ENCODE measurements at regions not wholly inside any gene's neighbourhood (a gene's known extent, or its start where the extent isn't known, plus 50 kb on each side); places are given as distances from the start of the nearest gene placed in this dataset.
"Not testable (repeated sequence)": the region's sequence is repeated elsewhere in the genome, so short reads cannot be mapped to it uniquely, and the experiment has no call there.

- H3K27me3 Mint-ChIP-seq = no peaks in the 10 kb centered on the region
- no peaks in the 10 kb centered on the region for H3K4me1 Mint-ChIP-seq
- H3K36me3 Mint-ChIP-seq = no peaks in the 10 kb centered on the region
- no peaks in the 10 kb centered on the region for H3K9me3 Mint-ChIP-seq (ENCODE audit: low read depth)
- ATAC-seq = no peak
- CTCF ChIA-PET = no interaction called here
- H3K27ac Mint-ChIP-seq = no peak overlapping the region
- no peak for DNase-seq
- no peak overlapping the region for H3K4me3 Mint-ChIP-seq
Measured at GRCh38 chr5:99553211-99553810, 624.5 kb upstream of the CHD1 start.

- no peaks in the 10 kb centered on the region for H3K4me1 Mint-ChIP-seq
- no peaks in the 10 kb centered on the region for H3K9me3 Mint-ChIP-seq (ENCODE audit: low read depth)
- no peak overlapping the region for H3K4me3 Mint-ChIP-seq
- H3K27ac Mint-ChIP-seq = no peak overlapping the region
- no peaks in the 10 kb centered on the region for H3K36me3 Mint-ChIP-seq
- no peaks in the 10 kb centered on the region for H3K27me3 Mint-ChIP-seq
- no peak for DNase-seq
- CTCF ChIA-PET = no interaction called here
- no peak for ATAC-seq
Measured at GRCh38 chr5:99544356-99544755, 615.5 kb upstream of the CHD1 start.

GRCh38 chr5:99543841-99544240 lies 615.0 kb upstream of the CHD1 start:
- Mint-ChIP-seq H3K27ac (no peak overlapping the region), H3K36me3 (no peaks in the 10 kb centered on the region), H3K27me3 (no peaks in the 10 kb centered on the region), H3K4me3 (no peak overlapping the region), H3K9me3 (ENCODE audit: low read depth) (no peaks in the 10 kb centered on the region), H3K4me1 (no peaks in the 10 kb centered on the region)
- CTCF ChIA-PET = no interaction called here
- DNase-seq (no peak), ATAC-seq (no peak)

GRCh38 chr5:99534241-99534640 lies 605.4 kb upstream of the CHD1 start:
- H3K9me3 Mint-ChIP-seq (ENCODE audit: low read depth); H3K4me1 Mint-ChIP-seq; H3K4me3 Mint-ChIP-seq; ATAC-seq; H3K27me3 Mint-ChIP-seq; H3K27ac Mint-ChIP-seq; CTCF ChIA-PET; DNase-seq; H3K36me3 Mint-ChIP-seq: not testable (repeated sequence)

GRCh38 chr5:99521666-99522065 lies 592.9 kb upstream of the CHD1 start:
- CTCF ChIA-PET; H3K9me3 Mint-ChIP-seq (ENCODE audit: low read depth); ATAC-seq; H3K27ac Mint-ChIP-seq; H3K27me3 Mint-ChIP-seq; H3K4me3 Mint-ChIP-seq; H3K4me1 Mint-ChIP-seq; H3K36me3 Mint-ChIP-seq; DNase-seq: not testable (repeated sequence)

GRCh38 chr5:99515864-99516490 lies 587.2 kb upstream of the CHD1 start:
- H3K4me3 Mint-ChIP-seq; DNase-seq; ATAC-seq; CTCF ChIA-PET; H3K27ac Mint-ChIP-seq; H3K4me1 Mint-ChIP-seq; H3K36me3 Mint-ChIP-seq; H3K27me3 Mint-ChIP-seq; H3K9me3 Mint-ChIP-seq (ENCODE audit: low read depth): not testable (repeated sequence)

GRCh38 chr5:99510237-99510866 lies 581.5 kb upstream of the CHD1 start:
- H3K4me1 Mint-ChIP-seq; DNase-seq; H3K27me3 Mint-ChIP-seq; H3K4me3 Mint-ChIP-seq; H3K27ac Mint-ChIP-seq; H3K36me3 Mint-ChIP-seq; H3K9me3 Mint-ChIP-seq (ENCODE audit: low read depth); CTCF ChIA-PET; ATAC-seq: not testable (repeated sequence)

GRCh38 chr5:99509064-99509463 lies 580.3 kb upstream of the CHD1 start:
- DNase-seq; H3K4me1 Mint-ChIP-seq; H3K27me3 Mint-ChIP-seq; H3K36me3 Mint-ChIP-seq; H3K9me3 Mint-ChIP-seq (ENCODE audit: low read depth); CTCF ChIA-PET; H3K4me3 Mint-ChIP-seq; H3K27ac Mint-ChIP-seq; ATAC-seq: not testable (repeated sequence)

- H3K4me3 Mint-ChIP-seq; ATAC-seq; H3K27ac Mint-ChIP-seq; DNase-seq; CTCF ChIA-PET; H3K4me1 Mint-ChIP-seq; H3K27me3 Mint-ChIP-seq; H3K9me3 Mint-ChIP-seq (ENCODE audit: low read depth); H3K36me3 Mint-ChIP-seq: not testable (repeated sequence)
Measured at GRCh38 chr5:99495456-99495855, 566.6 kb upstream of the CHD1 start.

GRCh38 chr5:99478450-99478849 lies 549.6 kb upstream of the CHD1 start:
- H3K36me3 Mint-ChIP-seq; H3K4me3 Mint-ChIP-seq; H3K4me1 Mint-ChIP-seq; H3K27me3 Mint-ChIP-seq; H3K9me3 Mint-ChIP-seq (ENCODE audit: low read depth); ATAC-seq; H3K27ac Mint-ChIP-seq; DNase-seq; CTCF ChIA-PET: not testable (repeated sequence)

- CTCF ChIA-PET; H3K9me3 Mint-ChIP-seq (ENCODE audit: low read depth); H3K4me3 Mint-ChIP-seq; H3K36me3 Mint-ChIP-seq; H3K4me1 Mint-ChIP-seq; ATAC-seq; H3K27me3 Mint-ChIP-seq; DNase-seq; H3K27ac Mint-ChIP-seq: not testable (repeated sequence)
Measured at GRCh38 chr5:99473328-99473727, 544.5 kb upstream of the CHD1 start.

GRCh38 chr5:99471726-99472125 lies 542.9 kb upstream of the CHD1 start:
- H3K27me3 Mint-ChIP-seq; H3K4me3 Mint-ChIP-seq; DNase-seq; H3K36me3 Mint-ChIP-seq; H3K27ac Mint-ChIP-seq; CTCF ChIA-PET; H3K4me1 Mint-ChIP-seq; H3K9me3 Mint-ChIP-seq (ENCODE audit: low read depth); ATAC-seq: not testable (repeated sequence)

- DNase-seq; ATAC-seq; H3K4me1 Mint-ChIP-seq; H3K9me3 Mint-ChIP-seq (ENCODE audit: low read depth); H3K36me3 Mint-ChIP-seq; H3K27ac Mint-ChIP-seq; CTCF ChIA-PET; H3K4me3 Mint-ChIP-seq; H3K27me3 Mint-ChIP-seq: not testable (repeated sequence)
Measured at GRCh38 chr5:99471178-99471577, 542.4 kb upstream of the CHD1 start.

GRCh38 chr5:99470636-99471035 lies 541.8 kb upstream of the CHD1 start:
- ATAC-seq; H3K4me1 Mint-ChIP-seq; H3K27me3 Mint-ChIP-seq; H3K36me3 Mint-ChIP-seq; H3K9me3 Mint-ChIP-seq (ENCODE audit: low read depth); CTCF ChIA-PET; DNase-seq; H3K27ac Mint-ChIP-seq; H3K4me3 Mint-ChIP-seq: not testable (repeated sequence)
